SU-DHL-6 (cell line): ENCODE measurements at regions not wholly inside any gene's neighbourhood (a gene's known extent, or its start where the extent isn't known, plus 50 kb on each side); places are given as distances from the start of the nearest gene placed in this dataset.

Experiments
- H2AFZ ChIP-seq: fragments of 200-600 bp; sonication (generic); 2 replicates; pipeline ENCODE4 v1.6.1; 2014; ENCODE audit warnings: low read depth, mild to moderate bottlenecking, moderate library complexity, mixed read lengths, antibody characterized with exemption, low read length; ENCODE audit not compliant: severe bottlenecking
- H3F3A ChIP-seq: fragments of 200-600 bp; shearing (Covaris generic); 2 replicates; pipeline ENCODE4 v1.6.0; 2016; ENCODE audit warnings: antibody characterized with exemption, mild to moderate bottlenecking; ENCODE audit not compliant: insufficient read depth
- H3K27ac ChIP-seq: fragments of 200-600 bp; sonication (generic); 2 replicates; pipeline ENCODE4 v1.5.1; 2016; ENCODE audit warnings: low read depth, mild to moderate bottlenecking, low read length, moderate library complexity, mixed read lengths
- H3K27me3 ChIP-seq: fragments of 200-600 bp; sonication (generic), shearing (Covaris generic); 2 replicates; pipeline ENCODE4 v1.6.0; 2014; ENCODE audit warnings: mild to moderate bottlenecking, low read length
- H3K36me3 ChIP-seq: fragments of 200-600 bp; sonication (generic); 2 replicates; pipeline ENCODE4 v1.6.1; 2014; ENCODE audit warnings: mild to moderate bottlenecking, low read length, mixed read lengths
- H3K4me2 ChIP-seq: fragments of 300-600, 200-600 bp; shearing (Covaris generic), sonication (generic); 2 replicates; pipeline ENCODE4 v1.6.0; 2014; ENCODE audit warnings: low read length, low read depth, mild to moderate bottlenecking; ENCODE audit not compliant: poor library complexity, severe bottlenecking
- H3K4me3 ChIP-seq: fragments of 200-600 bp; sonication (generic); 2 replicates; pipeline ENCODE4 v1.5.1; 2014; ENCODE audit warnings: antibody characterized with exemption, low read length, mild to moderate bottlenecking, mixed read lengths; ENCODE audit not compliant: insufficient read depth, poor library complexity, severe bottlenecking
- H3K79me2 ChIP-seq: fragments of 200-600 bp; sonication (generic); 2 replicates; pipeline ENCODE4 v1.6.1; 2014; ENCODE audit warnings: mild to moderate bottlenecking, low read length, moderate library complexity; ENCODE audit not compliant: insufficient read depth
- H3K9ac ChIP-seq: fragments of 200-600 bp; sonication (generic); 2 replicates; pipeline ENCODE4 v1.7.0; 2014; ENCODE audit warnings: mild to moderate bottlenecking, low read length
- H3K9me2 ChIP-seq: fragments of 200-600 bp; sonication (generic); replicated peaks from 2 replicates; pipeline ENCODE4 v1.6.1; 2014; ENCODE audit warnings: low read length; ENCODE audit not compliant: insufficient read depth
- H3K9me3 ChIP-seq: fragments of 200-600 bp; sonication (generic); 2 replicates; pipeline ENCODE4 v1.6.1; 2014; ENCODE audit warnings: low read length, mixed read lengths; ENCODE audit not compliant: insufficient read depth
- H4K20me1 ChIP-seq: fragments of 200-600 bp; sonication (generic); 2 replicates; pipeline ENCODE4 v1.6.1; 2014; ENCODE audit warnings: low read depth, mild to moderate bottlenecking, antibody characterized with exemption, low read length, moderate library complexity, mixed read lengths
- CTCF ChIP-seq: fragments of 200-600 bp; sonication (generic); IDR thresholded peaks from one replicate; pipeline ENCODE4 v1.5.1; 2017; ENCODE audit warnings: antibody characterized with exemption, mild to moderate bottlenecking, low read length, moderate library complexity; ENCODE audit not compliant: insufficient read depth, poor library complexity, severe bottlenecking
- EZH2phosphoT487 ChIP-seq: fragments of 200-600 bp; sonication (generic), shearing (Covaris generic); conservative IDR thresholded peaks from 2 replicates; pipeline ENCODE4 v1.6.1; 2018; ENCODE audit warnings: mild to moderate bottlenecking, antibody characterized with exemption, low read length, moderate library complexity, mixed read lengths

GRCh38 chr2:153668923-153669322 is 190.4 kb upstream of the RPRM start:
- Histone ChIP-seq H3K27me3 (no peaks in the 10 kb centered on the region), H3F3A (no peaks in the 10 kb centered on the region), H3K9me2 (no peaks in the 10 kb centered on the region), H2AFZ (no peak overlapping the region), H3K9me3 (no peaks in the 10 kb centered on the region), H3K9ac (no peak overlapping the region), H3K36me3 (no peaks in the 10 kb centered on the region), H3K4me3 (no peak overlapping the region), H3K27ac (no peak overlapping the region), H3K79me2 (no peaks in the 10 kb centered on the region), H4K20me1 (no peaks in the 10 kb centered on the region), H3K4me2 (no peak overlapping the region)
- TF ChIP-seq EZH2phosphoT487 (no peak), CTCF (no peak)

- Histone ChIP-seq H3K27ac (no peak overlapping the region), H3K4me3 (no peak overlapping the region), H3F3A (no peaks in the 10 kb centered on the region), H3K9ac (no peak overlapping the region), H4K20me1 (no peaks in the 10 kb centered on the region), H3K79me2 (no peaks in the 10 kb centered on the region), H3K4me2 (no peak overlapping the region), H2AFZ (no peak overlapping the region), H3K9me3 (no peaks in the 10 kb centered on the region), H3K36me3 (no peaks in the 10 kb centered on the region), H3K27me3 (no peaks in the 10 kb centered on the region), H3K9me2 (no peaks in the 10 kb centered on the region)
- TF ChIP-seq EZH2phosphoT487 (no peak), CTCF (no peak)
Measured at GRCh38 chr2:153710128-153710527, 161.6 kb upstream of the GALNT13 start.

GRCh38 chr2:153715218-153715850 is 156.4 kb upstream of the GALNT13 start:
- Histone ChIP-seq H4K20me1 (no peaks in the 10 kb centered on the region), H3K4me3 (no peak overlapping the region), H2AFZ (no peak overlapping the region), H3K27me3 (no peaks in the 10 kb centered on the region), H3K9ac (no peak overlapping the region), H3K36me3 (no peaks in the 10 kb centered on the region), H3K27ac (no peak overlapping the region), H3K79me2 (no peaks in the 10 kb centered on the region), H3K9me3 (no peaks in the 10 kb centered on the region), H3K4me2 (no peak overlapping the region), H3K9me2 (no peaks in the 10 kb centered on the region), H3F3A (no peaks in the 10 kb centered on the region)
- TF ChIP-seq CTCF (no peak), EZH2phosphoT487 (no peak)
